ENCODE measurements at regions not wholly inside any gene's neighbourhood (a gene's known extent, or its start where the extent isn't known, plus 50 kb on each side); places are given as distances from the start of the nearest gene placed in this dataset.

DNA sequence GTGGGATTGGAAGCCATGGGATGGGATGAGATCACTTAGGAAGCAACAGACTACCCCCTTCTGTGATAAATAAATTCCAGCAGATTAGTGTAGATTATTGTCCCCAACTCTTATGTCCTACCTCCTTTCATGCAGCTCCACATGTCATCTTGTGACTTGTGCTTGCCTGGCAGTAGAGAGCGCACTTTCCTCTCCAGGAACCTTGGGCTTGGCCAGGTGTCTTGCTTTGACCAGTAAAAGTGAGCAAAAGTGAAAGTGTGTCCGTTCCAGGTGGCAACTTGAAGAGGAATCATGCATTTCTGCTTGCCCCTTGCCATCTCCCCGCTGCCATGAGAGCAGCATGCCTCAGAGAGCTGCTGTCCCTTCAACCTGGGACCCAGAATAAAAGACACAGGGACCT is 122.9 kb upstream of the ERG start:
- Histone ChIP-seq H3K9me2 (replicated peaks; ENCODE audit: control insufficient read depth, low read length) (no peaks in the 10 kb centered on the region), H3K4me1 (ENCODE audit: control insufficient read depth, low read length) (no peaks in the 10 kb centered on the region), H3K27ac (ENCODE audit: low read depth, low read length) (no peak overlapping the region), H3K9me3 (ENCODE audit: control insufficient read depth, insufficient read depth, low read length) (no peaks in the 10 kb centered on the region), H3K4me3 (ENCODE audit: low read length) (no peak overlapping the region), H3K4me2 (ENCODE audit: low read length) (no peak overlapping the region), H3F3A (ENCODE audit: control insufficient read depth, insufficient read depth) (no peaks in the 10 kb centered on the region), H4K20me1 (ENCODE audit: control insufficient read depth, insufficient read depth, low read depth, low read length) (no peaks in the 10 kb centered on the region), H3K79me2 (ENCODE audit: control insufficient read depth, low read length) (no peaks in the 10 kb centered on the region), H3K36me3 (ENCODE audit: control insufficient read depth, low read length) (no peaks in the 10 kb centered on the region), H3K27me3 (ENCODE audit: control insufficient read depth, low read length) (no peaks in the 10 kb centered on the region)
- TF ChIP-seq EZH2phosphoT487 (IDR thresholded peaks at IDR 0.05; ENCODE audit: borderline replicate concordance, low read length) = no peak
- TF ChIP-seq CTCF (IDR thresholded peaks at IDR 0.05; ENCODE audit: low read depth, low read length, poor library complexity, severe bottlenecking) = no peak

DNA sequence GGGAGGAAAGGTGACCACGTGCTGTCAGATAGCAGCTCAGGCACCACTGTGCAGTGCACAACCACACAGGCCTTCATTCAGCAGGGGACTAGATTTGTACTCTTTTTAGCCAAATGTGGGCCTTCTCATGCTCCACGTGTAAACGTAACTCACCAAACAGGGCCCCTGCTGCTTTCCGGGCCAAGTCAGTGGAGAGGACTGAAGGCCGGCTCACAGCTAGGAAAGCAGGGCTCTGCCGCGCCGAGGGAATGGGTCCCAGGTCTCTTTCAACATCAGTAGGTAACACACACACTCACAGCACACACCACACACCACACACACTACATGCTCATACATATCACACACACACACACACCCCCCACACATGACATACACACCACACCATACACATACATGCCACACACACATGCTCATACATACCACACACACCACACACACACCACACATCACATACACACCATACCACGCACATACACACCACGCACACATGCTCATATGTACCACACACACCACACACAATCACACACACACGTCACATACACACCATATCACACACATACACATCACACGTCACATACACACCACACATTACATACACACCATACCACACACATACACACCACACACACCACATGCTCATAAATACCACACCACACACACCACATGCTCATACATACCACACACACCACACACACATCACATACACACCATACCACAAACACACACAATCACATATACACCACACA is 124.0 kb upstream of the ERG start:
- no peaks in the 10 kb centered on the region for H3K9me2 ChIP-seq (replicated peaks; ENCODE audit: control insufficient read depth, low read length)
- H3K9me3 ChIP-seq (ENCODE audit: control insufficient read depth, insufficient read depth, low read length) = no peaks in the 10 kb centered on the region
- no peak overlapping the region for H3K4me2 ChIP-seq (ENCODE audit: low read length)
- H4K20me1 ChIP-seq (ENCODE audit: control insufficient read depth, insufficient read depth, low read depth, low read length) = no peaks in the 10 kb centered on the region
- no peaks in the 10 kb centered on the region for H3K4me1 ChIP-seq (ENCODE audit: control insufficient read depth, low read length)
- no peak overlapping the region for H3K27ac ChIP-seq (ENCODE audit: low read depth, low read length)
- no peaks in the 10 kb centered on the region for H3K36me3 ChIP-seq (ENCODE audit: control insufficient read depth, low read length)
- H3K79me2 ChIP-seq (ENCODE audit: control insufficient read depth, low read length) = no peaks in the 10 kb centered on the region
- no peaks in the 10 kb centered on the region for H3F3A ChIP-seq (ENCODE audit: control insufficient read depth, insufficient read depth)
- H3K4me3 ChIP-seq (ENCODE audit: low read length) = no peak overlapping the region
- TF ChIP-seq CTCF (IDR thresholded peaks at IDR 0.05; ENCODE audit: low read depth, low read length, poor library complexity, severe bottlenecking) = no peak
- TF ChIP-seq EZH2phosphoT487 (IDR thresholded peaks at IDR 0.05; ENCODE audit: borderline replicate concordance, low read length) = no peak
- no peaks in the 10 kb centered on the region for H3K27me3 ChIP-seq (ENCODE audit: control insufficient read depth, low read length)

DNA sequence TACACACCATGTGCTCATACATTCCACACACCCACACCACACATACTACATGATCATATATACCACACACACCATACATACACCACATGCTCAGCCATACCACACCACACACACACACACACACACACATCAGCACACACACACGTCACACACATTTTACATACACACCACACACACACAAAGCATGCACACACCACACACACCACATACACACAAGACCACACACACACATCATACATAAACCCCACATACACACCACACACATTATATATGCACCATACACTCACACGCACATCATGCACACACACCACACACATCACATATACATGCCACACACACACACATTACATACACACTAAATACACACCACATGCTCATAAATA is 124.5 kb upstream of the ERG start:
- H3K4me3 ChIP-seq (ENCODE audit: low read length) = no peak overlapping the region
- TF ChIP-seq EZH2phosphoT487 (IDR thresholded peaks at IDR 0.05; ENCODE audit: borderline replicate concordance, low read length) = no peak
- TF ChIP-seq CTCF (IDR thresholded peaks at IDR 0.05; ENCODE audit: low read depth, low read length, poor library complexity, severe bottlenecking) = no peak
- H3K79me2 ChIP-seq (ENCODE audit: control insufficient read depth, low read length) = no peaks in the 10 kb centered on the region
- no peaks in the 10 kb centered on the region for H3K9me2 ChIP-seq (replicated peaks; ENCODE audit: control insufficient read depth, low read length)
- H4K20me1 ChIP-seq (ENCODE audit: control insufficient read depth, insufficient read depth, low read depth, low read length) = no peaks in the 10 kb centered on the region
- H3K36me3 ChIP-seq (ENCODE audit: control insufficient read depth, low read length) = no peaks in the 10 kb centered on the region
- H3K4me1 ChIP-seq (ENCODE audit: control insufficient read depth, low read length) = no peaks in the 10 kb centered on the region
- H3K27ac ChIP-seq (ENCODE audit: low read depth, low read length) = no peak overlapping the region
- no peaks in the 10 kb centered on the region for H3K27me3 ChIP-seq (ENCODE audit: control insufficient read depth, low read length)
- no peak overlapping the region for H3K4me2 ChIP-seq (ENCODE audit: low read length)
- H3K9me3 ChIP-seq (ENCODE audit: control insufficient read depth, insufficient read depth, low read length) = no peaks in the 10 kb centered on the region
- H3F3A ChIP-seq (ENCODE audit: control insufficient read depth, insufficient read depth) = no peaks in the 10 kb centered on the region

Data from DOHH2 (cell line).